H9 (cell line): ENCODE measurements at regions not wholly inside any gene's neighbourhood (a gene's known extent, or its start where the extent isn't known, plus 50 kb on each side); places are given as distances from the start of the nearest gene placed in this dataset.

Experiments
- DNase-seq: peaks from one replicate; pipeline ENCODE4 v3.0.0-alpha.2; 2017
- H2AFZ ChIP-seq: one replicate; pipeline ENCODE4 v1.6.1; 2013; ENCODE audit warnings: mild to moderate bottlenecking, low read length, control low read depth, moderate library complexity
- H2AK5ac ChIP-seq: 2 replicates; pipeline ENCODE4 v1.6.1; 2013; ENCODE audit warnings: low read length, control low read depth, mixed read lengths; ENCODE audit not compliant: insufficient read length
- H2BK120ac ChIP-seq: one replicate; pipeline ENCODE4 v1.6.1; 2013; ENCODE audit warnings: low read depth, mild to moderate bottlenecking, low read length, control low read depth, inconsistent platforms; ENCODE audit not compliant: poor library complexity, severe bottlenecking
- H2BK12ac ChIP-seq: 2 replicates; pipeline ENCODE4 v1.6.1; 2013; ENCODE audit warnings: low read length, control low read depth, mixed read lengths, low read depth; ENCODE audit not compliant: insufficient read length
- H2BK15ac ChIP-seq: 2 replicates; pipeline ENCODE4 v1.6.1; 2013; ENCODE audit warnings: low read depth, low read length, control low read depth
- H2BK20ac ChIP-seq: one replicate; pipeline ENCODE4 v1.6.1; 2013; ENCODE audit warnings: low read depth, mild to moderate bottlenecking, low read length, control low read depth, inconsistent platforms; ENCODE audit not compliant: poor library complexity, severe bottlenecking
- H2BK5ac ChIP-seq: 2 replicates; pipeline ENCODE4 v1.6.1; 2013; ENCODE audit warnings: low read length, control low read depth, mixed read lengths; ENCODE audit not compliant: insufficient read length
- H3K14ac ChIP-seq: 2 replicates; pipeline ENCODE4 v1.6.1; 2013; ENCODE audit warnings: low read length, control low read depth; ENCODE audit not compliant: insufficient read depth
- H3K18ac ChIP-seq: 2 replicates; pipeline ENCODE4 v1.6.1; 2013; ENCODE audit warnings: low read depth, mild to moderate bottlenecking, mixed read lengths, low read length, control low read depth; ENCODE audit not compliant: insufficient read length
- H3K23ac ChIP-seq: 2 replicates; pipeline ENCODE4 v1.6.1; 2013; ENCODE audit warnings: low read length, control low read depth, mixed read lengths, low read depth; ENCODE audit not compliant: insufficient read length
- H3K23me2 ChIP-seq: 2 replicates; pipeline ENCODE4 v1.6.1; 2013; ENCODE audit warnings: low read depth, mild to moderate bottlenecking, mixed read lengths, low read length, control low read depth; ENCODE audit not compliant: insufficient read length, poor library complexity, severe bottlenecking
- H3K27ac ChIP-seq: 2 replicates; pipeline ENCODE4 v1.5.1; 2013; ENCODE audit warnings: low read length, control low read depth, mixed read lengths, low read depth; ENCODE audit not compliant: insufficient read length
- H3K27me3 ChIP-seq: 2 replicates; pipeline ENCODE4 v1.6.1; 2013; ENCODE audit warnings: low read length, control low read depth, inconsistent platforms; ENCODE audit not compliant: insufficient read depth
- H3K4ac ChIP-seq: 2 replicates; pipeline ENCODE4 v1.6.1; 2013; ENCODE audit warnings: low read depth, mild to moderate bottlenecking, control low read depth, inconsistent platforms, low read length, moderate library complexity
- H3K4me1 ChIP-seq: 2 replicates; pipeline ENCODE4 v1.6.1; 2013; ENCODE audit warnings: low read length, control low read depth, inconsistent platforms; ENCODE audit not compliant: insufficient read depth
- H3K4me2 ChIP-seq: 2 replicates; pipeline ENCODE4 v1.6.1; 2013; ENCODE audit warnings: low read length, control low read depth, mixed read lengths; ENCODE audit not compliant: insufficient read length, insufficient read depth
- H3K56ac ChIP-seq: 2 replicates; pipeline ENCODE4 v1.6.1; 2013; ENCODE audit warnings: low read depth, mild to moderate bottlenecking, mixed read lengths, low read length, control low read depth; ENCODE audit not compliant: insufficient read length
- H3K79me1 ChIP-seq: 2 replicates; pipeline ENCODE4 v1.6.1; 2013; ENCODE audit warnings: low read depth, mild to moderate bottlenecking, moderate library complexity, low read length, control low read depth, inconsistent platforms; ENCODE audit not compliant: insufficient read depth, poor library complexity, severe bottlenecking
- H3K79me2 ChIP-seq: 2 replicates; pipeline ENCODE4 v1.6.1; 2013; ENCODE audit warnings: low read length, control low read depth, inconsistent platforms; ENCODE audit not compliant: insufficient read depth
- H3K9ac ChIP-seq: 2 replicates; pipeline ENCODE4 v1.6.1; 2013; ENCODE audit warnings: low read length, control low read depth, mixed read lengths; ENCODE audit not compliant: insufficient read length; ENCODE audit errors: extremely low read depth
- H3K9me3 ChIP-seq: one replicate; pipeline ENCODE4 v1.6.1; 2013; ENCODE audit warnings: low read depth, low read length, inconsistent platforms; ENCODE audit not compliant: control insufficient read depth
- H3T11ph ChIP-seq: one replicate; pipeline ENCODE4 v1.6.1; 2013; ENCODE audit warnings: mild to moderate bottlenecking, low read length, control low read depth, inconsistent platforms
- H4K20me1 ChIP-seq: one replicate; pipeline ENCODE4 v1.6.1; 2013; ENCODE audit not compliant: control insufficient read depth, insufficient read length, insufficient read depth
- H4K5ac ChIP-seq: 2 replicates; pipeline ENCODE4 v1.6.1; 2013; ENCODE audit warnings: low read depth, mild to moderate bottlenecking, mixed read lengths, low read length, control low read depth; ENCODE audit not compliant: insufficient read length
- H4K8ac ChIP-seq: replicated peaks from 2 replicates; pipeline ENCODE4 v1.6.1; 2013; ENCODE audit warnings: low read length, control low read depth, mixed read lengths, low read depth; ENCODE audit not compliant: insufficient read length
- H4K91ac ChIP-seq: 2 replicates; pipeline ENCODE4 v1.6.1; 2013; ENCODE audit warnings: low read depth, mild to moderate bottlenecking, moderate library complexity, mixed read lengths, low read length, control low read depth; ENCODE audit not compliant: insufficient read length
- H3K27ac Mint-ChIP-seq, 3 experiments: 2 replicates in 2 of 3; 3 replicates in 1 of 3; pipeline ENCODE4 v1.8.0; 2020 to 2021; ENCODE audit warnings: mixed read lengths in 3 of 3, mild to moderate bottlenecking in 1 of 3, moderate library complexity in 1 of 3
- H3K27me3 Mint-ChIP-seq: 2 replicates; pipeline ENCODE4 v1.8.0; 2021; ENCODE audit warnings: low read depth, mild to moderate bottlenecking, moderate library complexity, mixed read lengths
- H3K36me3 Mint-ChIP-seq, 3 experiments: 2 replicates in 2 of 3; 3 replicates in 1 of 3; pipeline ENCODE4 v1.8.0; 2020 to 2021; ENCODE audit warnings: low read depth in 3 of 3, mixed read lengths in 3 of 3; ENCODE audit not compliant: insufficient read depth in 1 of 3
- H3K4me1 Mint-ChIP-seq, 2 experiments: 2 replicates each; pipeline ENCODE4 v1.8.0; 2020; ENCODE audit warnings: mixed read lengths in 2 of 2
- H3K4me3 Mint-ChIP-seq, 2 experiments: 2 replicates in 1 of 2; 3 replicates in 1 of 2; pipeline ENCODE4 v1.8.0; 2020 to 2021; ENCODE audit warnings: mild to moderate bottlenecking in 2 of 2, mixed read lengths in 2 of 2, moderate library complexity in 1 of 2
- H3K9me3 Mint-ChIP-seq, 2 experiments: 2 replicates in 1 of 2; 3 replicates in 1 of 2; pipeline ENCODE4 v1.8.0; 2020; ENCODE audit warnings: mild to moderate bottlenecking in 2 of 2, mixed read lengths in 2 of 2, moderate library complexity in 1 of 2
- CTCF ChIP-seq: fragments of 200-600 bp; sonication (generic); conservative IDR thresholded peaks from 3 replicates; pipeline ENCODE4 v1.8.0; 2021; ENCODE audit warnings: antibody characterized with exemption, mild to moderate bottlenecking
- WGBS: extraction: QIAGEN DNeasy Blood & Tissue Kit; methylation state at CpG from one replicate; pipeline ENCODE4 v1.1.7; 2013; ENCODE audit warnings: missing lambda C conversion rate, low lambda C conversion rate, mixed read lengths; ENCODE audit not compliant: insufficient read length; ENCODE audit errors: extremely low coverage; 5-methylcytosine and 5-hydroxymethylcytosine counted together

GRCh38 chr15:69951898-69952555 is 145.7 kb downstream of the TLE3 start:
- Mint-ChIP-seq H3K27ac (no peak overlapping the region), H3K4me1 (peaks cover 0 to 7% of the 10 kb centered on the region in 2 experiments; a peak in 3 of 4 replicates), H3K9me3 (no peaks in the 10 kb centered on the region; a peak in 1 of 5 replicates), H3K4me3 (no peak overlapping the region), H3K36me3 (no peaks in the 10 kb centered on the region), H3K27me3 (no peaks in the 10 kb centered on the region; the same call in 1 of the 2 replicates)
- H3K9ac ChIP-seq, result no peak overlapping the region
- H3K23me2 ChIP-seq, result no peaks in the 10 kb centered on the region
- H3K27me3 ChIP-seq, result no peaks in the 10 kb centered on the region
- H3K9me3 ChIP-seq, result no peaks in the 10 kb centered on the region
- WGBS, result no CpG with 5 or more reads among the region's 9 CpGs
- no peak overlapping the region for H4K8ac ChIP-seq
- H2BK5ac ChIP-seq, result no peak overlapping the region
- DNase-seq, result no peak
- no peak overlapping the region for H3T11ph ChIP-seq
- no peak overlapping the region for H3K18ac ChIP-seq
- no peak overlapping the region for H3K56ac ChIP-seq
- no peaks in the 10 kb centered on the region for H3K4me1 ChIP-seq
- no peak overlapping the region for H2BK12ac ChIP-seq
- H3K79me1 ChIP-seq, result no peaks in the 10 kb centered on the region
- no peak overlapping the region for H2AFZ ChIP-seq
- H2AK5ac ChIP-seq, result no peak overlapping the region
- H3K4me2 ChIP-seq, result no peak overlapping the region
- no peak overlapping the region for H2BK120ac ChIP-seq
- H4K91ac ChIP-seq, result no peak overlapping the region
- no peak overlapping the region for H3K14ac ChIP-seq
- no peak overlapping the region for H3K23ac ChIP-seq
- H2BK20ac ChIP-seq, result no peak overlapping the region
- no peak overlapping the region for H2BK15ac ChIP-seq
- no peaks in the 10 kb centered on the region for H3K79me2 ChIP-seq
- H4K20me1 ChIP-seq, result no peaks in the 10 kb centered on the region
- TF ChIP-seq CTCF, result no peak
- H3K4ac ChIP-seq, result no peak overlapping the region
- H3K27ac ChIP-seq, result no peak overlapping the region
- no peak overlapping the region for H4K5ac ChIP-seq
